SK-N-SH (cell line): ENCODE measurements at regions not wholly inside any gene's neighbourhood (a gene's known extent, or its start where the extent isn't known, plus 50 kb on each side); places are given as distances from the start of the nearest gene placed in this dataset.

Source experiments
- CTCF ChIP-seq: fragments of 200-600 bp; sonication (generic); IDR thresholded peaks from 2 replicates; pipeline ENCODE4 v1.6.1; 2017; ENCODE audit warnings: antibody characterized with exemption, mild to moderate bottlenecking, moderate library complexity
- EZH2phosphoT487 ChIP-seq: fragments of 200-600 bp; sonication (generic); IDR thresholded peaks from 2 replicates; pipeline ENCODE4 v1.6.1; 2017; ENCODE audit warnings: low read depth, mixed run types, mild to moderate bottlenecking, antibody characterized with exemption, moderate library complexity, borderline replicate concordance
- GABPA ChIP-seq: IDR thresholded peaks from 2 replicates; pipeline ENCODE4 v1.4.0; 2012; ENCODE audit warnings: low read depth, mild to moderate bottlenecking
- TAF1 ChIP-seq: IDR thresholded peaks from 2 replicates; pipeline ENCODE4 v1.6.1; 2012; ENCODE audit warnings: low read depth, mild to moderate bottlenecking, low read length, moderate library complexity, borderline replicate concordance

GRCh38 chr20:41952166-41952565 is 334.0 kb upstream of the CHD6 start:
- TF ChIP-seq GABPA (no peak), EZH2phosphoT487 (no peak), CTCF (no peak), TAF1 (no peak)
